ENCODE measurements at regions not wholly inside any gene's neighbourhood (a gene's known extent, or its start where the extent isn't known, plus 50 kb on each side); places are given as distances from the start of the nearest gene placed in this dataset.

DNA sequence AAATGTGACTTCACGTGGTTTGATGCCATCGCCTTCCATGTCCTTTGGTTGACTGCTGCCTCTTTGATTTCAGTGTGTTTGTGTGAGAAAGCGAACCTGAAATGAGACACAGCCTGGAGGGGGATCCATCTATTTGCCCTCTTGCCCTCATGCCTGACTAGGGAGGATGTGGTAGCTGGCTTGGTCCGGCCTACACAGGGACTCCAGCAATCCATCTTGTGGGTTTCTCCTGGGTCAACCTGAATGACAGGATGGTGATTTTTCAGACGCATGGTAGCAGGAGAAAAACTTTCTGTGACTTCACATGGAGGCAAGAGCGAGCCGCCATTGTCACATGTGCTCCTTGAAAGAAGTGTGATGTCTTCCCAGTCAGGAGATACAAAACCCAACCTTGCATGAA, 117.9 kb upstream of the DNAH14 start (continued):
- TF ChIP-seq, protein P1, sequence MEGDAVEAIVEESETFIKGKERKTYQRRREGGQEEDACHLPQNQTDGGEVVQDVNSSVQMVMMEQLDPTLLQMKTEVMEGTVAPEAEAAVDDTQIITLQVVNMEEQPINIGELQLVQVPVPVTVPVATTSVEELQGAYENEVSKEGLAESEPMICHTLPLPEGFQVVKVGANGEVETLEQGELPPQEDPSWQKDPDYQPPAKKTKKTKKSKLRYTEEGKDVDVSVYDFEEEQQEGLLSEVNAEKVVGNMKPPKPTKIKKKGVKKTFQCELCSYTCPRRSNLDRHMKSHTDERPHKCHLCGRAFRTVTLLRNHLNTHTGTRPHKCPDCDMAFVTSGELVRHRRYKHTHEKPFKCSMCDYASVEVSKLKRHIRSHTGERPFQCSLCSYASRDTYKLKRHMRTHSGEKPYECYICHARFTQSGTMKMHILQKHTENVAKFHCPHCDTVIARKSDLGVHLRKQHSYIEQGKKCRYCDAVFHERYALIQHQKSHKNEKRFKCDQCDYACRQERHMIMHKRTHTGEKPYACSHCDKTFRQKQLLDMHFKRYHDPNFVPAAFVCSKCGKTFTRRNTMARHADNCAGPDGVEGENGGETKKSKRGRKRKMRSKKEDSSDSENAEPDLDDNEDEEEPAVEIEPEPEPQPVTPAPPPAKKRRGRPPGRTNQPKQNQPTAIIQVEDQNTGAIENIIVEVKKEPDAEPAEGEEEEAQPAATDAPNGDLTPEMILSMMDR (conservative IDR thresholded peaks at IDR 0.05; ENCODE audit: low read depth in 2 of 2): no peak
- no peak for TF ChIP-seq CREB1 (CRISPR knock-in tag; IDR thresholded peaks at IDR 0.05; ENCODE audit: low read depth)
- no peak for TF ChIP-seq ZNF331 (CRISPR knock-in tag; IDR thresholded peaks at IDR 0.05; ENCODE audit: low read depth)
- no peak for TF ChIP-seq ZNF114 (CRISPR knock-in tag; IDR thresholded peaks at IDR 0.05)
- TF ChIP-seq STAT1 (IDR thresholded peaks at IDR 0.05; ENCODE audit: unreplicated experiment): no peak
- no peak for TF ChIP-seq NANOG (IDR thresholded peaks at IDR 0.05; ENCODE audit: borderline replicate concordance)

GRCh38 chr1:224815647-224816046, 113.8 kb upstream of the DNAH14 start:
- Histone ChIP-seq H3F3A (replicated peaks; ENCODE audit: low read depth) (no peaks in the 10 kb centered on the region), H3K4me1 (ENCODE audit: insufficient read depth) (no peaks in the 10 kb centered on the region), H2AFZ (no peak overlapping the region), H3K27ac (ENCODE audit: low read depth) (no peak overlapping the region), H3K9me2 (ENCODE audit: insufficient read depth) (peaks cover 10% of the 10 kb centered on the region; the same call in 1 of the 2 replicates), H3K79me2 (replicated peaks; ENCODE audit: insufficient read depth) (no peaks in the 10 kb centered on the region), H3K36me3 (ENCODE audit: insufficient read depth) (no peaks in the 10 kb centered on the region), H3K4me2 (no peak overlapping the region), H3K4me3 (no peak overlapping the region), H3K27me3 (ENCODE audit: insufficient read depth) (no peaks in the 10 kb centered on the region), H4K20me1 (replicated peaks; ENCODE audit: insufficient read depth) (no peaks in the 10 kb centered on the region)
- H3K27me3 Mint-ChIP-seq (ENCODE audit: insufficient read depth, low read depth, poor library complexity): peaks cover 2% of the 10 kb centered on the region
- ATAC-seq: no peak
- no peak overlapping the region for H3K27ac Mint-ChIP-seq
- TF ChIP-seq POLR2AphosphoS5 (IDR thresholded peaks at IDR 0.05; ENCODE audit: low read depth) (no peak), EZH2 (IDR thresholded peaks at IDR 0.05; ENCODE audit: low read depth, unreplicated experiment) (no peak), NANOG (IDR thresholded peaks at IDR 0.05; ENCODE audit: borderline replicate concordance) (no peak)
- TF ChIP-seq, protein P2, sequence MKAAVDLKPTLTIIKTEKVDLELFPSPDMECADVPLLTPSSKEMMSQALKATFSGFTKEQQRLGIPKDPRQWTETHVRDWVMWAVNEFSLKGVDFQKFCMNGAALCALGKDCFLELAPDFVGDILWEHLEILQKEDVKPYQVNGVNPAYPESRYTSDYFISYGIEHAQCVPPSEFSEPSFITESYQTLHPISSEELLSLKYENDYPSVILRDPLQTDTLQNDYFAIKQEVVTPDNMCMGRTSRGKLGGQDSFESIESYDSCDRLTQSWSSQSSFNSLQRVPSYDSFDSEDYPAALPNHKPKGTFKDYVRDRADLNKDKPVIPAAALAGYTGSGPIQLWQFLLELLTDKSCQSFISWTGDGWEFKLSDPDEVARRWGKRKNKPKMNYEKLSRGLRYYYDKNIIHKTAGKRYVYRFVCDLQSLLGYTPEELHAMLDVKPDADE (IDR thresholded peaks at IDR 0.05): no peak
- no peak overlapping the region for H3K4me3 Mint-ChIP-seq
- H3K9me3 Mint-ChIP-seq: peaks cover 27% of the 10 kb centered on the region
- H3K36me3 Mint-ChIP-seq (ENCODE audit: low read depth): peaks cover 21% of the 10 kb centered on the region
- H3K4me1 Mint-ChIP-seq: peaks cover 6% of the 10 kb centered on the region; the same call in 2 of the 3 replicates
- no peak for DNase-seq (ENCODE audit: low spot score)

DNA sequence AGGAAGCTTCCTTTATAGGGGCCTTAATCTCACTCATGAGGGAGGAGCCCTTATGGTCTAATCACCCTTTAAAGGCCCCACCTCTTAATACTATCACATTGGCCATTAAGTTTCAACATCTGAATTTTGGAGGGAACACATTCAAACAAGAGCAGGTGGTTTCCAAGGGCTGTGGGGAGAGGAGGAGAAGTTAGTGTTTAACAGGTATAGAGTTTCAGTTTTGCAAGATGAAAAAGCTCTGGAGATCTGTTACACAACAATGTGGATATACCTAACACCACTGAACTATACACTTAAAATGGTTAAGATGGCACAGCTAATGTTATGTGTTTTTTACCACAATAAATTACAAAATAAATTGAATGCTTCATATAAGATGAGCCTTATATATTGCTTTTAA, 113.4 kb upstream of the DNAH14 start:
- Mint-ChIP-seq H3K27ac (no peak overlapping the region), H3K9me3 (peaks cover 27% of the 10 kb centered on the region), H3K27me3 (ENCODE audit: insufficient read depth, low read depth, poor library complexity) (peaks cover 2% of the 10 kb centered on the region), H3K4me1 (peaks cover 6% of the 10 kb centered on the region; the same call in 2 of the 3 replicates), H3K4me3 (no peak overlapping the region), H3K36me3 (ENCODE audit: low read depth) (peaks cover 20% of the 10 kb centered on the region; the same call in 1 of the 3 replicates)
- H3K4me2 ChIP-seq: no peak overlapping the region
- no peaks in the 10 kb centered on the region for H3K36me3 ChIP-seq (ENCODE audit: insufficient read depth)
- no peak overlapping the region for H3K27ac ChIP-seq (ENCODE audit: low read depth)
- no peaks in the 10 kb centered on the region for H3F3A ChIP-seq (replicated peaks; ENCODE audit: low read depth)
- no peaks in the 10 kb centered on the region for H3K79me2 ChIP-seq (replicated peaks; ENCODE audit: insufficient read depth)
- peaks cover 10% of the 10 kb centered on the region; the same call in 1 of the 2 replicates for H3K9me2 ChIP-seq (ENCODE audit: insufficient read depth)
- H3K4me3 ChIP-seq: no peak overlapping the region
- H2AFZ ChIP-seq: no peak overlapping the region
- TF ChIP-seq STAT1 (IDR thresholded peaks at IDR 0.05; ENCODE audit: unreplicated experiment) (no peak), ZNF331 (CRISPR knock-in tag; IDR thresholded peaks at IDR 0.05; ENCODE audit: low read depth) (no peak), NANOG (IDR thresholded peaks at IDR 0.05; ENCODE audit: borderline replicate concordance) (no peak), EZH2 (IDR thresholded peaks at IDR 0.05; ENCODE audit: low read depth, unreplicated experiment) (no peak), EZH2phosphoT487 (IDR thresholded peaks at IDR 0.05; ENCODE audit: unreplicated experiment) (no peak), ZNF114 (CRISPR knock-in tag; IDR thresholded peaks at IDR 0.05) (no peak), JUNB (IDR thresholded peaks at IDR 0.05; ENCODE audit: unreplicated experiment) (no peak)
- TF ChIP-seq, protein P3, sequence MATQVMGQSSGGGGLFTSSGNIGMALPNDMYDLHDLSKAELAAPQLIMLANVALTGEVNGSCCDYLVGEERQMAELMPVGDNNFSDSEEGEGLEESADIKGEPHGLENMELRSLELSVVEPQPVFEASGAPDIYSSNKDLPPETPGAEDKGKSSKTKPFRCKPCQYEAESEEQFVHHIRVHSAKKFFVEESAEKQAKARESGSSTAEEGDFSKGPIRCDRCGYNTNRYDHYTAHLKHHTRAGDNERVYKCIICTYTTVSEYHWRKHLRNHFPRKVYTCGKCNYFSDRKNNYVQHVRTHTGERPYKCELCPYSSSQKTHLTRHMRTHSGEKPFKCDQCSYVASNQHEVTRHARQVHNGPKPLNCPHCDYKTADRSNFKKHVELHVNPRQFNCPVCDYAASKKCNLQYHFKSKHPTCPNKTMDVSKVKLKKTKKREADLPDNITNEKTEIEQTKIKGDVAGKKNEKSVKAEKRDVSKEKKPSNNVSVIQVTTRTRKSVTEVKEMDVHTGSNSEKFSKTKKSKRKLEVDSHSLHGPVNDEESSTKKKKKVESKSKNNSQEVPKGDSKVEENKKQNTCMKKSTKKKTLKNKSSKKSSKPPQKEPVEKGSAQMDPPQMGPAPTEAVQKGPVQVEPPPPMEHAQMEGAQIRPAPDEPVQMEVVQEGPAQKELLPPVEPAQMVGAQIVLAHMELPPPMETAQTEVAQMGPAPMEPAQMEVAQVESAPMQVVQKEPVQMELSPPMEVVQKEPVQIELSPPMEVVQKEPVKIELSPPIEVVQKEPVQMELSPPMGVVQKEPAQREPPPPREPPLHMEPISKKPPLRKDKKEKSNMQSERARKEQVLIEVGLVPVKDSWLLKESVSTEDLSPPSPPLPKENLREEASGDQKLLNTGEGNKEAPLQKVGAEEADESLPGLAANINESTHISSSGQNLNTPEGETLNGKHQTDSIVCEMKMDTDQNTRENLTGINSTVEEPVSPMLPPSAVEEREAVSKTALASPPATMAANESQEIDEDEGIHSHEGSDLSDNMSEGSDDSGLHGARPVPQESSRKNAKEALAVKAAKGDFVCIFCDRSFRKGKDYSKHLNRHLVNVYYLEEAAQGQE (IDR thresholded peaks at IDR 0.05; ENCODE audit: unreplicated experiment): no peak
- TF ChIP-seq, protein P2 (IDR thresholded peaks at IDR 0.05): no peak
- H4K20me1 ChIP-seq (replicated peaks; ENCODE audit: insufficient read depth): no peaks in the 10 kb centered on the region
- ATAC-seq (no peak), DNase-seq (ENCODE audit: low spot score) (no peak)
- no peaks in the 10 kb centered on the region for H3K4me1 ChIP-seq (ENCODE audit: insufficient read depth)
- no peaks in the 10 kb centered on the region for H3K27me3 ChIP-seq (ENCODE audit: insufficient read depth)
